H4 (cell line): ENCODE measurements at regions not wholly inside any gene's neighbourhood (a gene's known extent, or its start where the extent isn't known, plus 50 kb on each side); places are given as distances from the start of the nearest gene placed in this dataset.

Experiments
- DNase-seq: peaks from one replicate; pipeline ENCODE4 v3.0.0-alpha.2; 2015; ENCODE audit warnings: low spot score

- DNase-seq: no peak
These were observed 439.7 kb upstream of the FANCL start for GRCh38 chr2:58680755-58681310.

- DNase-seq: no peak
These were observed 436.6 kb upstream of the FANCL start for GRCh38 chr2:58677748-58678147.

GRCh38 chr2:58671675-58672074 lies 430.6 kb upstream of the FANCL start:
- no peak for DNase-seq

GRCh38 chr2:58669998-58670397 lies 428.9 kb upstream of the FANCL start:
- no peak for DNase-seq

GRCh38 chr2:58667137-58667774 lies 426.1 kb upstream of the FANCL start:
- DNase-seq: no peak

GRCh38 chr2:58666323-58666970 lies 425.3 kb upstream of the FANCL start:
- no peak for DNase-seq

- DNase-seq: no peak
These were observed 424.0 kb upstream of the FANCL start for GRCh38 chr2:58665154-58665553.

- DNase-seq: no peak
These were observed 423.5 kb upstream of the FANCL start for GRCh38 chr2:58664523-58665151.

GRCh38 chr2:58660046-58660445 lies 418.9 kb upstream of the FANCL start:
- DNase-seq: no peak

- DNase-seq: no peak
These were observed 414.0 kb upstream of the FANCL start for GRCh38 chr2:58655152-58655551.

- DNase-seq: peak; percentile 33
These were observed 410.8 kb upstream of the FANCL start for GRCh38 chr2:58651930-58652329.

GRCh38 chr2:58650781-58651180 lies 409.7 kb upstream of the FANCL start:
- no peak for DNase-seq

- no peak for DNase-seq
These were observed 408.6 kb upstream of the FANCL start for GRCh38 chr2:58649756-58650155.

- DNase-seq: no peak
These were observed 403.9 kb upstream of the FANCL start for GRCh38 chr2:58645017-58645416.

- no peak for DNase-seq
These were observed 403.3 kb upstream of the FANCL start for GRCh38 chr2:58644451-58644850.

GRCh38 chr2:58641001-58641400 lies 399.9 kb upstream of the FANCL start:
- DNase-seq: no peak

GRCh38 chr2:58640042-58640441 lies 398.9 kb upstream of the FANCL start:
- DNase-seq: no peak

GRCh38 chr2:58638256-58638805 lies 397.2 kb upstream of the FANCL start:
- no peak for DNase-seq

- DNase-seq: no peak
These were observed 395.7 kb upstream of the FANCL start for GRCh38 chr2:58636872-58637271.

- no peak for DNase-seq
These were observed 394.8 kb upstream of the FANCL start for GRCh38 chr2:58635801-58636375.

GRCh38 chr2:58634653-58635370 lies 393.7 kb upstream of the FANCL start:
- DNase-seq: peak; percentile 68
